ENCODE measurements at regions not wholly inside any gene's neighbourhood (a gene's known extent, or its start where the extent isn't known, plus 50 kb on each side); places are given as distances from the start of the nearest gene placed in this dataset.

GRCh38 chr13:26927511-26927910, 166.9 kb upstream of the GPR12 start:
- Mint-ChIP-seq H3K27ac (no peak overlapping the region; a peak in 1 of 7 replicates), H3K36me3 (ENCODE audit: insufficient read depth in 1 of 3, low read depth in 3 of 3) (no peaks in the 10 kb centered on the region), H3K4me3 (no peak overlapping the region), H3K9me3 (no peaks in the 10 kb centered on the region), H3K4me1 (peaks cover 3% of the 10 kb centered on the region in 2 experiments; a peak in 3 of 4 replicates), H3K27me3 (ENCODE audit: low read depth) (peaks cover 9% of the 10 kb centered on the region)
- H2BK120ac ChIP-seq (ENCODE audit: low read depth, low read length, poor library complexity, severe bottlenecking) = no peak overlapping the region
- no peak overlapping the region for H2AFZ ChIP-seq (ENCODE audit: low read length)
- no peaks in the 10 kb centered on the region for H4K20me1 ChIP-seq (ENCODE audit: control insufficient read depth, insufficient read depth, insufficient read length)
- H3K14ac ChIP-seq (ENCODE audit: insufficient read depth, low read length) = no peak overlapping the region
- H3K4me1 ChIP-seq (ENCODE audit: insufficient read depth, low read length) = no peaks in the 10 kb centered on the region
- H3K27me3 ChIP-seq (ENCODE audit: insufficient read depth, low read length) = no peaks in the 10 kb centered on the region
- no peak overlapping the region for H3K9ac ChIP-seq (ENCODE audit: extremely low read depth, insufficient read length, low read length)
- WGBS (ENCODE audit: extremely low coverage, insufficient read length, low lambda C conversion rate) = no CpG with 5 or more reads among the region's 11 CpGs
- no peak overlapping the region for H4K91ac ChIP-seq (ENCODE audit: insufficient read length, low read depth, low read length)
- no peak for DNase-seq
- no peak for TF ChIP-seq CTCF (conservative IDR thresholded peaks at IDR 0.05)
- H3K79me1 ChIP-seq (ENCODE audit: insufficient read depth, low read depth, low read length, poor library complexity, severe bottlenecking) = no peaks in the 10 kb centered on the region
- H4K5ac ChIP-seq (ENCODE audit: insufficient read length, low read depth, low read length) = no peak overlapping the region
- no peak overlapping the region for H2BK20ac ChIP-seq (ENCODE audit: low read depth, low read length, poor library complexity, severe bottlenecking)
- H3K27ac ChIP-seq (ENCODE audit: insufficient read length, low read depth, low read length) = no peak overlapping the region
- no peak overlapping the region for H3K4ac ChIP-seq (ENCODE audit: low read depth, low read length)
- no peak overlapping the region for H3K56ac ChIP-seq (ENCODE audit: insufficient read length, low read depth, low read length)
- no peak overlapping the region for H2BK5ac ChIP-seq (ENCODE audit: insufficient read length, low read length)
- H3K79me2 ChIP-seq (ENCODE audit: insufficient read depth, low read length) = no peaks in the 10 kb centered on the region
- no peak overlapping the region for H2BK12ac ChIP-seq (ENCODE audit: insufficient read length, low read depth, low read length)
- no peak overlapping the region for H3K18ac ChIP-seq (ENCODE audit: insufficient read length, low read depth, low read length)
- H3K9me3 ChIP-seq (ENCODE audit: control insufficient read depth, low read depth, low read length) = no peaks in the 10 kb centered on the region
- H2AK5ac ChIP-seq (ENCODE audit: insufficient read length, low read length) = no peak overlapping the region
- H3K23me2 ChIP-seq (ENCODE audit: insufficient read length, low read depth, low read length, poor library complexity, severe bottlenecking) = no peaks in the 10 kb centered on the region
- no peak overlapping the region for H3K4me2 ChIP-seq (ENCODE audit: insufficient read depth, insufficient read length, low read length)
- H4K8ac ChIP-seq (replicated peaks; ENCODE audit: insufficient read length, low read depth, low read length) = no peak overlapping the region
- no peak overlapping the region for H2BK15ac ChIP-seq (ENCODE audit: low read depth, low read length)
- H3K23ac ChIP-seq (ENCODE audit: insufficient read length, low read depth, low read length) = no peak overlapping the region
- no peak overlapping the region for H3T11ph ChIP-seq (ENCODE audit: low read length)
